Endothelial cell of umbilical vein (primary cell): ENCODE measurements at regions not wholly inside any gene's neighbourhood (a gene's known extent, or its start where the extent isn't known, plus 50 kb on each side); places are given as distances from the start of the nearest gene placed in this dataset.

Experiments used
- CTCF ChIP-seq, 2 donors: IDR thresholded peaks; 1 replicate in 1 of 2; 2 replicates in 1 of 2; pipeline ENCODE4 v1.5.1; 2011; ENCODE audit warnings: low read length in 2 of 2, mild to moderate bottlenecking in 2 of 2, moderate library complexity in 2 of 2, control low read depth in 1 of 2, inconsistent platforms in 1 of 2, low read depth in 1 of 2; ENCODE audit not compliant: insufficient read depth in 1 of 2; ENCODE audit errors: extremely low read depth in 1 of 2
- EZH2 ChIP-seq: IDR thresholded peaks from 2 replicates; pipeline ENCODE4 v1.6.1; 2012; ENCODE audit warnings: borderline replicate concordance, low read depth, mild to moderate bottlenecking, moderate library complexity, low read length, inconsistent platforms; ENCODE audit not compliant: severe bottlenecking
- FOS ChIP-seq: IDR thresholded peaks from 2 replicates; pipeline ENCODE4 v1.6.1; 2011; ENCODE audit warnings: mild to moderate bottlenecking, low read length, moderate library complexity, borderline replicate concordance; ENCODE audit not compliant: insufficient read depth
- MAX ChIP-seq: IDR thresholded peaks from 2 replicates; pipeline ENCODE4 v1.6.1; 2011; ENCODE audit not compliant: insufficient read depth, insufficient read length

- TF ChIP-seq CTCF (IDR thresholded peaks at IDR 0.05; ENCODE audit: extremely low read depth in 1 of 2, insufficient read depth in 1 of 2, low read depth in 1 of 2, low read length in 2 of 2) (no peak), MAX (no peak), FOS (no peak), EZH2 (no peak)
These were observed 126.5 kb upstream of the RUNX3 start for GRCh38 chr1:25056536-25056935.
